ENCODE measurements at regions not wholly inside any gene's neighbourhood (a gene's known extent, or its start where the extent isn't known, plus 50 kb on each side); places are given as distances from the start of the nearest gene placed in this dataset.

DNA sequence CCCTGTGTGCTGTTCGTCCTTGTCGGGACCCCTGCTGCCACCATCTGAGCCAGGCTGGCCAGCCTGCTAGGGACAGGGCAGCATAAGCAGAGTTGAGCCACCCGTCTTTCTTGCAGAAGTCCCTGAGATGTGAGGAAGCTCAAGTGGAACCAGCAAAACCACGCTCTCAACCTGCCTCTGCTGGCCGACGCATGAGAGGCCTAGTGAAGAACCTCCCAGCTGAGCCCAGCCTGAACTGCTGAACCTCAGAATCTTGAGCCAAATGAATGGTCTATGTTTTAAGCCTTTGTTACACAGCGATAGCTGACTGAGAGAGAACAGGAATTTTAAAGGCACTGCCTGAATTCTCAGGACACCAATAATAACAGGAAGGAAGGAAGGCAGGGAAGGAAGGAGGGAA is 98.9 kb upstream of the ADRA2C start:
- DNase-seq = no peak

- no peak for DNase-seq
These were observed 99.9 kb upstream of the ADRA2C start for GRCh38 chr4:3666263-3666662.

GRCh38 chr4:3665360-3665891 is 100.8 kb upstream of the ADRA2C start:
- no peak for DNase-seq

GRCh38 chr4:3663791-3664190 is 102.4 kb upstream of the ADRA2C start:
- no peak for DNase-seq

DNA sequence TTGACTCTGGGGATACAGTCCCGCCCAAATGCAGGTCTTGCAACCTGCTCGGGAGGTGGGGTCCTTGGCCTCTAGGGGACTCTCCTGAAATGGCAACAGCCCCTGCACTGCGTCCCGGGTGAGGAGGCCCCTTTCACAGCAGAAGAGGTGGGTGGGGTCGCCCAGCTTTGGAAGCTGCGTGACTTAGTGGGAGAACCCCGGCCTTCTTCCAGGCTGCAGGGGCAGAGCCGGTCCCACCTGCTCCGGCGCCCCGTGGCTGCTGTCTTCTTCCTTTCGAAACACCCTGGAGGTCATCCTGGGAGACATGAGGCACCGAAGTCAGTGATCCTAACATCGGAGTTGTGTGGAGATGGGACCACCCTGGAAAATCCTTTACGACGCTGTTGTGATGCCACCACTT is 103.7 kb upstream of the ADRA2C start:
- DNase-seq = no peak

- no peak for DNase-seq
These were observed 104.2 kb upstream of the ADRA2C start for GRCh38 chr4:3661989-3662388.

GRCh38 chr4:3660928-3661515 is 105.2 kb upstream of the ADRA2C start:
- DNase-seq = no peak

DNA sequence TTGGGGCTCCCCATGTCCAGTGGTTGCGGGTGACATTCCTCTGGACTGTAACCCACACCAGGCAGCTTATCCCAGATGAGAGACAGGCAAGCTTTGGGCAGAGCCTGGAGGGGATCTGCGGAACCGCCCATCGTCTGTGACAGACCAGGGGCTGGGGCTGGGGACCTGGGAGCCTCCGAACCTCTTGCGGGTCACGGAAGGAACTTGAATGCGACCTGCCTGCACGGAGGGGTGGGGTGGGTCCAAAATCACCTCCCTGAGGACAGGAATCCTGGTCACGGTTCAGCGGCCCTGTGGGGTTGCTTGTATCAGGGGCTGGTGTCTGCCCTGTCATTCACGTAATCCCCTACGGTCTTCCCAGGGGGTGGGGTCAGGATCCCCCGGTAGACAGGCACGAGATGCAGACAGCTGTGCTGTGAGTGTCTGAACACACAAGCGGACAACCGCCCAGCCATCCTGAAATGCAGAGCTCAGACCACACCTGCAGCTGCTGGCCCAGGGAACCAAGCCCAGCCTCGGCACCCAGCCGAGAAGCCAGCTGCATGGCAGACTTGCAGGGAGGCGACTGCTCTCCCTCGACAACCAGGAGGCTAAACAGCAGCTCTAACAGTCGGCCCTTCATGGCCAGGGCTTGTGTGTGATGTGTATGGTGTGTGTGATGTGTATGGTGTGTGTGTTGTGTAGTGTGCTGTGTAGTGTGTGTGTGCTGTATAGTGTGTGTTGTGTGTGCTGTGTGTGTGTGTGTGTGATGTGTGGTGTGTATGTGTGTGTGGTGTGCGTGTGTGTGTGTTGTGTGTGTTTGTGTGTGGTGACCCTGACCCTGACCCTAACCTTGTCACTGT is 105.9 kb upstream of the ADRA2C start:
- DNase-seq = peak; percentile 86

- no peak for DNase-seq
These were observed 107.1 kb upstream of the ADRA2C start for GRCh38 chr4:3659131-3659530.

DNA sequence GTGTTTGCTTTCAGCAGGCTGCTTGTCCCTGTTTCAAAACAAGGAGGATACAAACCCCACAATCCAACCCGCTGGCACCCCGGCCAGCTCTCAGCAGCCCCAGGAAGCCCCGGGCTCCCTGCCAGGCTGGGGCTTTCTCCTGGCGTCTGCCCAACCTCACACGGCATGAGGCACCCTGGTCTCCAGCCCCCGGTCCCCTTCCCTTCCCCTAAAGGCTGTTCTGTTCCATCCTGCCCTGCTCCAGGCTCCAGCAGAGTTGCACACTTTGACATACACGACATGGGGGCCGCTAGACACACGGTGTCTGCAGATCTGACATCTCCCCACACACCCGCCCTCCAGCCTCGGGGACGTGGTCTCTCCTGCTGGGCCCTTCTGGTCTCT is 107.7 kb upstream of the ADRA2C start:
- peak; percentile 88 for DNase-seq

- peak; percentile 59 for DNase-seq
These were observed 108.2 kb upstream of the ADRA2C start for GRCh38 chr4:3657902-3658529.

- no peak for DNase-seq
These were observed 109.5 kb upstream of the ADRA2C start for GRCh38 chr4:3656416-3657356.

DNA sequence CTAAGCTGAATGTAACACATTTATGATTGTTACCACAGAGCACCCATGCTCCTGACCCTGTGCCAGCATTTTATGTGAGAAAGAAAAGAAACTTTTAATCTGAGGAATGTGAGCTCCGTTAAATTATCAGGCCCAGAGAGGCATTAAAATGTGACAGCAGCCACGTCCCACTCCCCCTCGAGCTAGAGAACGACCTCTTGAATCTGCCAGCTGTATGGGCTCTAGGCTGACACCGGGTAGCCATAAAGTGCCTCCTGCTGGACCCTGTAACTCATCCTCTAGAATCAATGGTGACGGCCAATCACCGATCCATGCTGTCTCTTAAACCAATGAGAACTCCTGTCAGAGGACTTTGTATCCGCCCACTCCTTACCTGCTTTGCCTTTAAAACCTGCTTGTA is 110.2 kb upstream of the ADRA2C start:
- no peak for DNase-seq

- no peak for DNase-seq
These were observed 110.7 kb upstream of the ADRA2C start for GRCh38 chr4:3655485-3655884.

DNA sequence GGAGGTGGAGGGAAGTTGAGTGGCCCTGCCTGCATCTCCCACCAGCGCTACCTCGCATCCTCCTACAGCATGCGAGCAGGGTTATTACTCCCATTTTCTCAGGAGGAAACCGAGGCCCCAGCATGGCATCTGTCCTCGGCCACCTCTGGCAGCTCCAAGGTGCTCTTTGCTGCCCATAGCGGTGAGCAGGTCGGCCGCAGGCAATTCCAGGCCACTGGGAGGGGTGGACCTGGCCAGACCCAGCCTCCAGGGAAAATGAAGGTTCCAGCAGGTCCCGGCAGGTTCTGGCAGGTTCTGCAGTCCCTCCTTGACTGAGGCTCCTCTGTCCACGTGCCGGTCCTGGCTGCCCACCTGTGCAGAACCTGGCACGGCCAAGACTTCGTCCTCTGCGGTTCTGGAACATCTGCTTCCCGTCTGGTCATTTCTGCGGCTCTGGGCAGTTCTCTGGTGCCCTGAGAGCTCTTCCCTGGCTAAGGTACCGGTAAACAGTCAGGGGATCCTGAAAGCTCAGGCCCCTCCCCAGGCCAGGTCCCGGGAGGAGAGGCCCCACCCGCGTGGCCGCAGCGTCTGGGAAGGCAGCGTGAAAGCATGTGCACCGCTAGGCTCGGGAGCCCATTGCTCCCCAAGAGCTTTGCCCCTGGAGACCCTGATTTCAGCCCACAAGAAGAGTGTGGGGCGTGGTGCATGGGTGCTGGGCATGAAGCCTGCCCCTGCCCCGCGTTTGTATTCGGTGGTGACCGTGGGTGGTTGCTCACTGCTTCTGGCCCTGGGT is 112.0 kb upstream of the ADRA2C start:
- DNase-seq = no peak

DNA sequence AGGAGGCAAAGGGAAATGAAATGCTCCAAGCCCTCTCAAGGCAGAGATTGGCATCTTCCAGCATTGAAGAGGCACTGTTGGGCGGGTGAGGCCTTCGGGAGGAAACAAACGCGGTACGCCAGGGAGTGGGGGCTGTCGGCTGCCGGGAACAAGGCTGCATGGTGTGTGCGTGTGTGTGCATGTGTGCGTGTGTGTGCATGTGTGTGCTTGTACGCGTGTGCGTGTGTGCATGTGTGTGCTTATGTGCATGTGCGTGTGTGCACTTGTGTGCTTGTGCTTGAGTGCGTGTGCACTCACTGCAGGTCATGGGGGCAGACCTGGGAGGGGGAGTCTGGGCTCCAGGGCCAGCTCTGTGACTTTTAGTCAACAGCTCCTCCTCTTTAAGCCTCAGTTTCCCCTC is 113.6 kb upstream of the ADRA2C start:
- DNase-seq = no peak

- DNase-seq = no peak
These were observed 114.8 kb upstream of the ADRA2C start for GRCh38 chr4:3651267-3651845.

- DNase-seq = no peak
These were observed 116.7 kb upstream of the ADRA2C start for GRCh38 chr4:3649491-3649890.

- DNase-seq = no peak
These were observed 116.5 kb upstream of the LRPAP1 start for GRCh38 chr4:3648731-3649130.

DNA sequence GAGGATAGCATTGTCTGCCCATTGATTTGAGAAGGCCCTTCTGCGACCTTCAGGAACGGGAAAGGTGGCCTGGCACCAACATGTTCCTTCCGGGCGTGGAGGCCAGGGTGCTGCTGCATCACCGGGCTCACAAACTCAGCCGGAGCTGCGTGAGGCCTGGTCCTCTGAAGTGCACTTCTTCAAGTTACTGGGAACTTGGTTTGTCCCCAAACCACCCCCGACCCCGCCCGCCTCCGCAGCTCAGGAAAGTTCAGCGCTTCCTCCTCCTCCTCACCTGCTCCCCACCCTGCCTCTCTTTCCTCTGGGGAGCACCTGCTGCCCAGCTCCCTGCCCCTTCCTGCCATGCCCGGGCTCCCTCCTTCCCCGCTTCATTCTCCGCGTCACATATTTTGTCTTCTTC is 116.0 kb upstream of the LRPAP1 start:
- DNase-seq = no peak

DNA sequence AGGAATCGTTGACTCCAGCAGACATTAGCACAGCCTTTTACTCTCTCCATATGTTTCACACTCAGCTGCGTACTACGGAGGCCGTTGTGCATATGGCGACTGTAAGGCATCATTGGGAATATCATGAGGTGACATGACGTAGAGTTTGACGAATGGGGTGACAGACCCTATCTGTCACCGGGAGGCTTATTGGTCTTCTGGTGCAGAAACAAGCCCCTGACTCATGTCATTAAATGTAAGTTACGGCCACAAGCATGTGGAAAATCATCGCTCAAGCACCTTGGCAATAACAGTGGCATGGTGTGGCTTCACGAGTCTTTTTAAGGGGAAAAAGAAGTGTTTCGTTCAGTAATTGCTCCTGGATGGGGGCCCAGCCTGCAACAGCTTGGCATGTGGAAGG is 115.2 kb upstream of the LRPAP1 start:
- DNase-seq = no peak
